GM19395 (cell line): ENCODE measurements at regions not wholly inside any gene's neighbourhood (a gene's known extent, or its start where the extent isn't known, plus 50 kb on each side); places are given as distances from the start of the nearest gene placed in this dataset.

Experiments
- ATAC-seq: cut with Tn5 transposase; IDR thresholded peaks from one replicate; pipeline ENCODE4 v1.9.1; 2021; ENCODE audit warnings: mild to moderate bottlenecking, moderate library complexity; ENCODE audit not compliant: unreplicated experiment

DNA sequence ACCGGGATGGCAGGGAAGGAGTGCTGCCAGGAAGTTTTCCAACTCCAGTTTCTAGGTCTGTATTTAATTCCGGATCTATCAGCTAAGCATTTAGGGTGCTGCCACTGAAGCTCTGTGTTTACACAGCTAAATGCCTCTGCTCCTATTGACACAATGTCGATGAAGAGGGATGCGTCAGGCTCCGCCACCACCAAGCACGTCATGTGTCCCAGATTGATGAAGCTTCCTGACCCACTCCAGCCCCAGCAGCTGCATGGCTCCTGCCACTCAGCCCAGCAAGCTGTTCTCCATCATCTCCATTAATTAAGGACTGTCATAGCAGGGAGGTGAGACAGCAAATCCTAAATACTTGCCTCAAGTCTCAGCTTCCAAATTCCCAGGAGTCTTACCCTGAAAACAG is 435.2 kb upstream of the ZNF507 start:
- no peak for ATAC-seq

DNA sequence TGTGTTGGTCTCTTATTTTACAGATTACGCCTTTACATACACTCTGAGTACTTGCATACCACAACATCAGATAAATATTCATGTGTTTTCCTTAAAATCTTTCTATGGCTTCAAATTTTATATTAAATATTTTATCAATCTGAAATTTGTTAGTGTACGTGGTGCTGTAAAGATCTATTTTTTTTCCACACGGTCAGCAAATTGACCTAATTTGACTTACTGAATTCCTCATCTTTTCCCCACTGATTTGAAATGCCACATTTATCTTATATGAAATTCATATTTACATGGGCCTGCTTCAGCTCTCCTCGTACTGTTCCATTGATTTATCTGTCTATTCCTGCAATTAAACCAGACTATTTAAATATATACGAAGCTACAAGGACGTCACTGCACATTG is 433.8 kb upstream of the ZNF507 start:
- no peak for ATAC-seq

DNA sequence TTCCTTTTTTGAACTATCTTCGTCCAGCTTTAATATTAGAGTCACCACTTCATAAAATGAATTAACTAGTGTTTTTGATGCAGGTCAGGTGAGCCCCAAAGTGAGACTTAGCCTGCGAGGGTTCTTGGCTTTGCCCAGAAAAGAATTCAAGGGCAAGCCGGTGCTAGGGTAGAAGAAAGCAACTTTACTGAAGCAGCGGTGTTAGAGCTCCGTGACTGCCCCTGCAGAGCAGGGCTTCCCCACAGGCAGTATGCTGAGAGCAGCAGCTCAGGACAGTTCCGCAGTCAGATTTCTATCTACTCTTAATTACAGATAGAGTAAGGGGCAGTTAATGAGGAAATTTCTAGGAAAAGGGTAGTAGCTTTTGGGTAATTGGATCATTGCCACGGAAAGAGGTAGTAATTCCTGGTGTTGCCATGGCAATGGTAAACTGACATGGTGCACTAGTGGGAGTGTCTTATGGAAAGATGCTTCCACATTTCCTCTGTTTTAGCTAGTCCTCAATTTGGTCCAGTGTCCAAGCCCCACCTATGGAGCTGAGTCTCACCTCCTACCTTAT is 432.2 kb upstream of the ZNF507 start:
- no peak for ATAC-seq

DNA sequence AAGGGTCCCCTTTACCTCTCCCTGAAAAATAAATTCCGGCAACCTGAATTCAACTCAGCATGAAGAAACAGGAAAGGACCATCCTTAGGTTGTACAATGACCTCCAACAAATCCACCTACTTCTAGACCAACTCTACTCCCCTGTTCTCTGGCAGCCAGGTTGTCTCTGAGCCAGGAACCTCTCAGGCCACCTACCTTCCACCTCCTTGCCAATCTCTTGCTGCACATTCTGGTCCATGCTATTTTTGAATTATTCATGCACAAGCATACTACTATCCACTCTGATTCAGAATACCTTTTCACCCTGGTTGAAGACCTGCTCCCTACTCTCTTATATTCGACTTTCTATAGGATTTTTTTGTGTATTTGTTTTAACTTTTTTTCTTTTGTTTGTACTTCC is 415.0 kb upstream of the ZNF507 start:
- ATAC-seq, result no peak

DNA sequence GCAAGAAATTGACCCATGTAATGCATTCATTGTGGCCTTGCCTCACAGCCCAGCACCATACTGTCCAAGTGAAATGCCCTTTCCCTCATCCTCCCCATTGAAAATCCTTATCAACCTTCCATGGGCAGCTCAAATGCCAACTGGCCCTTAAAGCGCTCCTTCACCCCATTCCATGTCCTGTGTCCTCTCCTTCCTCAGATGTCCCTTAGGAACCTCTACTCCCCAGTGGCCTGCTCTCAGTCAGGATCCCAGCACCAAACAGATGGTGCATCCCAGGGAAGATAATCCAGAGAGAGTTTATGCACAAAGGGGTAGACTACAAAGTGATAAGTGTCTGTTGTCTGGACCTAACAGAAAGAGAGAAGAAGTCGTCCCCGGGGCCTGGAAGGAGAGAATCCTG is 407.4 kb upstream of the ZNF507 start:
- no peak for ATAC-seq

DNA sequence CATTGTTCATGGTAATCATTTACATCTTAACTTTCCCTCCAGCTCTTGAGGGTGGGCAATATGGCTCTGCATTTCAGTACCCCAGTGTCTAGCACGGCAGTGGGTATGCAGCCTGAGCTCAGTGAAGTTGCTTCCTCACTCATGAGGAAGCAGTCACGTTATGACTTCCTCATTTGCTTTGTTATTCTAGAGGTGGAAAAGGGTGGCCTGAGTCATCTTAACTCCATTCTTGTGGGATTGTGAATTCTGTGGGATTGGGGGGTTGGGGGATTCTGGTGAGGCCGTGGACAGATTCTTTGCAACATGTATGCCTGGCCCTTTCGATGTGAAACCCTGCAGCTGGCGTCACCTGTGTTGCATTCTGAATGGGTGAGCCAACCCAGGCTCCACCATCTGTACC is 406.7 kb upstream of the ZNF507 start:
- ATAC-seq, result no peak

DNA sequence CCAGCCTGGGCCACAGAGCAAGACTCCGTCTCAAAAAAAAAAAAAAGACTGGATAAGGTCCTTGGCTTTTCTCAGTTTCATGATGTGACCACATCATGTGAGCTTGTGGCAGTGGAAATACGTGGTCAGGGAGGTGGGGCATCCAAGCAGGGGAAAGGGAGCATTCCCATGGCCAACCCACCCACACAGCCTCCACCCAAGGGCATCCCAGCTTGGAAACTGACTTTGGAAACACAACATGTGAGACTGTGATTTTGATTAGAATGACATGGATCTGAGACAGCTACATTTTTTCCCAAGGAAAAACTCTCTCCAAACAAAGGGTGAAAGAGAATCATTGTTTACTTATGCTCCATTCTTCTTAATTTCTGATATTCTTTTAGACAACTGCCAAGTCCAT is 405.0 kb upstream of the ZNF507 start:
- no peak for ATAC-seq

DNA sequence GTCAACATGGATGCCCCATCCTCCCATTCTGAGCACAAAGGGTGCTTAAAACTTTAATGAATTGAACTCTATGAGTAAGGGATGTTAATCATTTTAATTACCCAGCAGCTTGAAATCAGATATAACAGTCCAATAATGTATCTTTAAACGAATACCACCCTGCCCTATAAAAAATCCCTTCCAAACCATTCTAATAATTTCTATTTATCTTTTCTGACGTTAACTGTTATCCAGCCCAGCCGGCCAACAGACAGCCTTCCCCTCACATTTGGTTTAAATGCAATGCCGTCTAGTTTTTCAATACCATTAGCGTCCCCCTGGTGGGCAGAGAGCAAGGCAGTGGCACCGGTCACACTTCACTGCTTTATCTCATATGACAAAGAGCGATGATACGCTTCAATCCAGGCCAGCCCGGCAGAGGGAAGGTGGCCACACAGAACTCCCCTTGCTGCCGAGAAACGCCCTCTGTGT is 402.2 kb upstream of the ZNF507 start:
- ATAC-seq, result no peak

DNA sequence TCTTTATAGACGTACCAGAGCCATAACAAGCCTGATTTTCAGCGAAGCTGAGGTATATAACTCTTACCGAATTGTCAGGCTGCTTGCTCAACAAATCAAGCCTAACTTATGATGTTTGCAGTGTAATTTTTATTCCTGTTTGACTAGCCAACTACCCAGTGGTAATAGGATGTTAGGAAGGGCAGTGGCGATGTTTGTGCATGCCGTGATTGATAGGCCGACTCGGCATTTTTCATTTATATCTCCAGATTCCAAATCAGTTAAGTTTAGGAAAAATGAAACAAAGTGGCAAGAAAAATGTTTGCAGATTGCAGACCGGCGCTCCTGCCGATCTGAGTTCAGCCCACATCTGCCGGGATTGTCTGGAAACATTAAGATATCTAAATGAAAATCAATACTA is 401.6 kb upstream of the ZNF507 start:
- no peak for ATAC-seq

DNA sequence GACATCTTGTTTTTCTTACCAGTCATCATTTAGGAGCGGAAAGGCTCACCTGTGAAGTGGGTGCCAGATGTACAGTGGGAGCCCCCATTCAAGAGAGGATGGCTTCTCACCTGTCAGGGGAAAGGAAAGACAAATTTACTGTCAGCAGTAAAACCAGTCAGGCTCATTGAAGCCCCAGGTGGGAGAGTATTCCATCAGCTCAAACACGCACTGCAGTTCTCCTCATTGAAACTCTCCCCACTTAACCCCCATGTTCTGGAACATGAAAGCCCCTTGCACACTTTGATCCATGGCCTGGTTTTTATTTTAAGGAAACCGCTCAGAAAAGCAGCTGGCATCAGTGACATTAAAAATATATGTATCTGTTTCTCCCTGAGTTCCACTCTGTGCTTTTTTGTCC is 401.1 kb upstream of the ZNF507 start:
- no peak for ATAC-seq

DNA sequence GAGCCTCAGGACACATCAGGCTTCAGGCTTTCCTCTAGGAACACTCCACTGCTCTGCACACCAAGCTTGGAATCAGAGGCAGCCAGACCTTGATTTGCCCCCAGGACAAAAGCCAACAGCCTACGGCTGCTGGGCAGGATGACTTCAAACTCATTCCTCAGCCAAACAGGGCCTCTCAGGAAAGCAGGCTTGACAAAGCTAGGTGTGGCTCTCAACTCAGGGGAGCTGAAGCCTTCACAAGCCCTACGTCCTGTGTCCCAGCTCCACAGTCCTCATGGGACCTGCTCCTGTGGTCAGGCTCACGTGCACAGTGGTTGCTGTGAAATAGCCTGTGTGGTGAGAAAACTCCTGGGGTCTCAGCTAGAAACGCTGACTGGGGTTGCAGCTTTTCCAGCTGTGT is 398.9 kb upstream of the ZNF507 start:
- no peak for ATAC-seq

DNA sequence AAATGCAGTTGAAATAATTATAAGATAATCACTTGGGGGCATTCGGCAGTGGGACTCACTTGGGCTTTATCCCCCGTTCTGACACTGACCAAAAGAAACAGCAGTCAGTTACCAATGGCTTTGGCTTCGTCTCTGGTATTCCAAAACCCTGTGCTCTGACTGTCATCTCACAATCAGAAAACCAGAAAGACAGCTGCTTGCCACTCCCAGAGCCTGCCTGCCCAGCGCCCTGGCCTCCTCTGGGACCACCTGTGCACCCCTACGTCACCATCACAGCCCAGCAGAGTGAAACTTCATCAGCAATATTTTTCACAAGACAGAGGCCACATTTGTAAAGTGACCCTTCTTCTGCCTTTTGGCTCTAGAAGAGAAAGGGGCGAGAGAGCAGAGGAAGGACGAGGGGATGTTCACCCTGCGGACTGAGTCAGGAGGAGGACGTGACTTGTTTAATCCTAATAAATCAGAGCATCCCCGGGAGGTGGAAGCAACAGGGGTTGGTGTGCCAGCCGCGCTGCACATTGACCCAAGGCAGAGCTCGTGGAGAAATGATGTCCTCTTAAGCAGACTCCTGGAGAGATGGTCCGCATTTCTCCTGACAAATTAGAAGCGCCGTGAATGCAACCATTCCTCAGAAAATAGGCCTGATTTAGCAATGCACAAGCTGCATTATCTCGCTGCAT is 397.8 kb upstream of the ZNF507 start:
- no peak for ATAC-seq

DNA sequence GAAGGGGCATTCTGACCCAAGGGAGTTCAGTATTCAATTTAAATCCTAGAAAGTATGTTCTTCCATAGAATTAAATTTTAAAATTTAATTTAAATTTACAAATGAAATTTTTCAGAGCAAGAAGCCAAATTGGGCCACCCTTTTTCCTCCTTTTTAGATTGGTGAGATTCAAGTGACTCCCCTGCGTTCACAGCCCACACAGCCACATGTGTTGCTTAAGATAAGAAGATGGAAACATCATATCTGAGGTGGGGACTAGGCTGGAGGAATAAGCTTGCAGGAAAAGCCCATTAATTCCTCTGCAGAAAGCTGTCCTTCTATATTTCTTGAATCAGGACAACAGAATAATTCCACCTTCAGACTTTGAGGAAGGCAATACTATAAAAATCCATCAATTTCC is 392.7 kb upstream of the ZNF507 start:
- ATAC-seq, result no peak

DNA sequence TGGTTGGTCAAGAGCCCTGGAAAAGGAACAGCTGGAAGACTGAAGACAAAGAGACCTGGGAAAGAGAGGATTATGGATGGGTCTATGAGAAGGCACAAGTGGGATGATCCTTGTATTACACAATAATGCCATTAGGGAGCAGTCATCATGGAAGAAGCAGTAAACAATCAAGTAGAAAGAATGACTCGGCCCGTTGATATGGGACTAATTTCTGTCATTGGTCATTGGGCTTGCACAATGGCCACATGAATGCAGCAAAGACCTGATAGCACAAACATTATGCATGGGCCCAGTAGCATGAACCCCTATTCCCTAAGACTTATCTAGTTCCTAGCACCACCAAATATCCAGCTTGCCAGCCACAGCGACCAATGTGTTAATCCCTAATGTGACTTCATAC is 390.3 kb upstream of the ZNF507 start:
- no peak for ATAC-seq

DNA sequence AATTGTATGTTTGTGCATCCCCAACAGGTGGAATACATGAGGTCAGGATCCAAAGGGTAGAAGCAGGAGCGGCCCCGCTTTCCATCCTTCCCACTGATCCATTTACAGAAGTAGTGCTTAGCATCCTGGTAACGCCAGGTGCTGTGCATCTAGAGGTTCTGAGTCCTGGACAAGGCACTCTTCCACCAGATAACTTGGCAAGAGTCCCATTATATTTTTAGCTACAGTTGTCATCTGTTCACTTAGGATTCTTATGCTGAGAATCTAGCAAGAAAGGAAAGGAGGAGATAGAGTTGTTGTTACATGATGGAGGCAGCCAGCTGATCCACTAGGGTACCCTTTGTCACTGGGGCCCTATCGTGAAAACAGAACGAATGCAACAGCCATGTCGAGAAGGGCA is 389.5 kb upstream of the ZNF507 start:
- no peak for ATAC-seq

DNA sequence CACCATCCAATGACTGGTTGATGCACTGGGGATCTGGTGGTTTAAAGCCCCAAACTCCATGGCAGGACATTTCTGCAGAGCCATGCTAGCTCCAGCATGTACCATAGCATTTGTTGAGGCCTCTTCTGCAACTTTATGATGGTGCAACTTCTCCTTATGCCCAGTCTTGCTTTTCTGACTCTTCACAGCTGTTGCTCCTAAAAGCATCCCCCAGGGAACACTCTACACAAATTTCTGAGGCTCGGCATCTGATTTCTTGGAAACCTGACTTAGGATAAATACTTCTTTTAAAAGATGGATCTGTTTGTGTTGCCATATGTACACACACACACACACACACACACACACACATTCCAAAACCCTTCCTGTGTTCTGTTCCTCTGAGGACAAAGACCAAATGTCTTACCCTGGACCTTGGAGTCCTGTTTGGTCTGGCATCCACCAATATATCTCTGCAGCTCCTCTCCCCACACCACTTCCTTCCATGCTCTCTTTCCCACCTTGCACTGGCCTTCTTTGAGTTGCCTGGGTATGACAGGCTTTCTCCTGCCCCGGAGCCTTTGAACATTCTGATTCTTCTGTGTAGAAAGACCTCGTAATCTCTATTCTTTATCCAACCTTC is 388.5 kb upstream of the ZNF507 start:
- ATAC-seq, result no peak

DNA sequence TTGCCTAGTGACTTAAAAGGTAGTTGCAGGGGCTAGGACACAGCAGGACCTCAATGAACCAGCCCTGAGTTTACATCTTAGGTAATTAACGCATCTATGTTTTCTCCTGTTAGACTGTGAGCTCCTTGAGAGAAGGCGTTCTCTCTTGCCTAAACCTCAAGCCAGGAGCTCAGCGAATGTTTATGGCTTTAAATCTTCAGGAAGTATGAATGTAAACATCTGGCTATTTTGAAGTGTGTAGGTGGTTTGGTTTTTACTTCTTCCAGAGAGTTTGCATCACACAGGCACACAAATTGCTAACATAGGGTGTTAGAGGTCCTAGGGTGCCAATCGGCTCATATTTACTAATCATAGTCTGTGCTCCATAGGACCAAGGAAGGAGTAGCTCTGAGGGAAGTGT is 387.7 kb upstream of the ZNF507 start:
- no peak for ATAC-seq

DNA sequence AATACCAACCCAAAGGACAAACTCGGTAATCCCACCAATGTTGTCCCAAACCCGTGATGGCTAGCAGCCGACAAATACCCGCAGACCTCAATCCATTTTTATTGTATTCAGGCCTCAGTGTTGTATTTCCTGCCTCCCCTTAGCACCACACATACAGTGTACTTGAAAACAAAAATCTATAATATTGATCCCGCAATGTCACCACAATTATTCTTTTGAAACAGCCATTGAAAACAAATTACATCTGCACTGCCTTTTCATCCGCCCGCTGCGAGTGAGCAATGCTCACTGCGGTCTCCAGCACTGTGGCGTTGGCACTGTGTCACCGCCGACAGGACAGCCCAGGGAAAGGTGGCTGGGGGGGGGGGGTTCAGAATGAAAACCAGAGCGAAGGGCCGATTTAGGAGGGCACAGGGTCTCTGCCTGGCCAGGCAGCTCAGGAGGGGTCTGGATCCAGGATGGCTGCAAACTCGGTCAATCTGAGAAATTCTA is 385.8 kb upstream of the ZNF507 start:
- ATAC-seq, result no peak

DNA sequence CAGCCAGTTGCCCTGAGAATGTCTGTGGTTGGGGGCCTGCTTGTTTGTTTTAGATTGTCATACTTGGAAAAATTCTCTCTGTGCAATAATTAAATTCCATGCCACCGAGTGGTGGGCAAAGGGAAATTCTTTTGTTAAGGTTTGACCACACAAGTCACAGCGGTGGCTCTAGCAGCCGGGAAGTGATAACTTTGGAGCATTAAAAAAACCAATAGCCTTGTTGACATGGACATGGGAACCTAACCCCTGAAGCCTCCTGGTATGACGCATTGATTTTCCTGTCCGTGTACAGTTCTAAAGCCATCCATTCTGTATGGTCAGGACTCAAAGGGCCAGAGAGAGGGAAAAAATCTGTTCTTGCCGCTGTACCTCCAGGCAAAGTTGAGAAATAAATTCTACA is 384.9 kb upstream of the ZNF507 start:
- ATAC-seq, result no peak

DNA sequence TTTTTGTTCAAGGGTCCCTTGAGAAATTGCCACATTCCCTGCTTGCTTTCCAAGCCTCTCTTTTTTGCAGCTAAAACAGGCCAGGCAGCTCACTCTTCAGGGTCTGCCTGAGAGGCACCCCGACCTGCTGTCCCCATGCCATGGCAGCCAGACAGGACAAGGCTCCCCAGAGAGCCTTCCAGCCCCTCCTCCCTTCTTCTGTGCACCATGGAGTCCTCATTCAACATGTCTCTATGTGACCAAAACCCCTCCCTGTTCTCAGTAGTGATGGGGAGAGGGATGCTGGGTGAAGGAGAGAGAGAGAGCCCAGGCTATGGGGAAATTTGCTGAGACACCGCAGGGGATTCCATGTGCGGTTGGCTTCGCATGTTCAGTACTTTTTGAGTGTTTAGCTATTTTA is 384.2 kb upstream of the ZNF507 start:
- ATAC-seq, result no peak

DNA sequence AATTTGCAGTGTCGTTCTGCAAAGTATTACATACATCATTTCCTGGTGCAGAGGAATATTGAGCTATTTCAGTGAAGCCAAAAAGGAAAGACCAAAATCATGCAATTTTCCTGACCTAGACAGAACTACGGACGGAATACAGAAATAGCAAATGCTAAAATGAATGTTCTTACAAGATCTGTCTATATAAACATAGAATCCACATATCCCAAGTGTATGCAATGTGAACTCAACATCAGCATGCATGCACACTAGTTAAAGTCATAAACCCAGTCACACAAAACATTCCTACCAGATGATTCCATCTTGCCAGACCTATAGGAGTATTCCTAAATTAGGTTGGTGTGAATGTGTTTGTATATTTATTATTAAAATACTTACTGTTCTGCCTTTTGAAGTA is 383.7 kb upstream of the ZNF507 start:
- ATAC-seq, result no peak

DNA sequence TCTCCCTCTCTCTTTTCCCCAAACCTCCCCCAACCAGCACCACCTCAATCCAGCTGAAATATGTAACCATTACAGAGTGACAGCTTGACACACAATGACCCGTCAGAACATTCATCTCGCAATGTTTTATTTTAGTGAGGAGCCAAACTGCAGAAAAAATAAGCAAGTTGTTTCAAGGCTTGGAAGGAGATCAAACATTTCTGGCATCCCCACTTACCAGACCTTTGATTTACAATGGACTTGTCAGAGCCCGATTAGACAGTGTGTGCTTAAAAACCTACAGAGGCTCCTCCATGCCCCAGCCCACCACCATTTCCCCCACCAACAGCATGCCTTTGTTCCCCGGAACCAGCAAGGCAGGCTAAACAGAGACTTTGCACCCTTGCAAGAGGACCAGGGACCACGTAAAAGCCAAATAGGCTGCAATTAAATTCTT is 382.8 kb upstream of the ZNF507 start:
- ATAC-seq, result no peak
